KMS-11 (cell line): ENCODE measurements at regions not wholly inside any gene's neighbourhood (a gene's known extent, or its start where the extent isn't known, plus 50 kb on each side); places are given as distances from the start of the nearest gene placed in this dataset.

Experiments
- H2AFZ ChIP-seq: fragments of 200-600 bp; sonication (generic); 2 replicates; pipeline ENCODE4 v1.6.1; 2016; ENCODE audit warnings: antibody characterized with exemption, mixed run types, low read depth
- H3K27ac ChIP-seq: fragments of 200-600 bp; sonication (generic); 2 replicates; pipeline ENCODE4 v1.6.1; 2016; ENCODE audit warnings: mild to moderate bottlenecking, mixed run types
- H3K27me3 ChIP-seq: fragments of 200-600 bp; sonication (generic); 2 replicates; pipeline ENCODE4 v1.6.1; 2017; ENCODE audit warnings: mild to moderate bottlenecking, low read depth, mixed run types, moderate library complexity; ENCODE audit not compliant: insufficient read depth
- H3K36me3 ChIP-seq: fragments of 200-600 bp; sonication (generic); 2 replicates; pipeline ENCODE4 v1.6.1; 2017; ENCODE audit warnings: mild to moderate bottlenecking, mixed run types; ENCODE audit not compliant: insufficient read depth
- H3K4me1 ChIP-seq: fragments of 200-600 bp; sonication (generic); 2 replicates; pipeline ENCODE4 v1.6.1; 2016; ENCODE audit warnings: mild to moderate bottlenecking, low read depth, mixed run types; ENCODE audit not compliant: poor library complexity, severe bottlenecking
- H3K4me2 ChIP-seq: fragments of 200-600 bp; sonication (generic); 2 replicates; pipeline ENCODE4 v1.7.0; 2016; ENCODE audit warnings: mild to moderate bottlenecking, mixed run types
- H3K4me3 ChIP-seq: fragments of 200-600 bp; sonication (generic); IDR thresholded peaks from 2 replicates; pipeline ENCODE4 v1.6.1; 2017; ENCODE audit warnings: low read depth, low read length, mixed read lengths; ENCODE audit not compliant: insufficient read depth
- H3K79me2 ChIP-seq: fragments of 200-600 bp; sonication (generic); 2 replicates; pipeline ENCODE4 v1.6.1; 2016; ENCODE audit warnings: low read depth, mixed run types; ENCODE audit not compliant: insufficient read depth
- H3K9ac ChIP-seq: fragments of 200-600 bp; sonication (generic); 2 replicates; pipeline ENCODE4 v1.6.1; 2016; ENCODE audit warnings: mild to moderate bottlenecking, mixed run types
- H4K20me1 ChIP-seq: fragments of 200-600 bp; sonication (generic); 2 replicates; pipeline ENCODE4 v1.6.1; 2016; ENCODE audit warnings: mild to moderate bottlenecking, mixed run types; ENCODE audit not compliant: insufficient read depth
- TF ChIP-seq, protein P1 (sequence below): fragments of 200-600 bp; sonication (generic); conservative IDR thresholded peaks from 2 replicates; pipeline ENCODE4 v1.6.1; 2017; ENCODE audit warnings: low read depth, mild to moderate bottlenecking, antibody characterized with exemption, low read length, moderate library complexity, mixed read lengths

DNA sequence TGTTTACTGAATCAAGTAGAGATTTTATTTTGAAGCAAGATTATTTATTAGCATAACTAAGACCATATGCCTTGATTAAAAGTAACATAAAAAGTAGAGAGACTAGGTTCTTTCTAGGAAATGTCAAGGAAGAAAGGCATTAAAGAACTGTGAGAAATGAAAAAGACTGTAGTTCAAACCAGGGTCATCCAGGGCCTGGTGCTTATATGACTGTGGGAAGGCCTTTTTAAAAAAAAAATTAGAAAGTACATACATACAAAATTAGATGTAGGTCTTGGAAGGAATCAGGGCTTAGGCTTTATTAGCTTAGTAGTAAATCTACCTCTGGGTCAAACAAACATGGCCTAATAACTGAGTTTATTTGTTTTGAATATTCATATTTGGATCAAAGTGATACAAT, 173.9 kb upstream of the TBL1XR1 start:
- Histone ChIP-seq H3K27ac (no peak overlapping the region), H4K20me1 (no peaks in the 10 kb centered on the region), H3K9ac (no peak overlapping the region), H3K79me2 (no peaks in the 10 kb centered on the region), H3K4me3 (no peak overlapping the region), H3K4me2 (no peak overlapping the region), H3K4me1 (no peaks in the 10 kb centered on the region), H2AFZ (no peak overlapping the region), H3K27me3 (no peaks in the 10 kb centered on the region), H3K36me3 (no peaks in the 10 kb centered on the region)
- TF ChIP-seq, protein P1, sequence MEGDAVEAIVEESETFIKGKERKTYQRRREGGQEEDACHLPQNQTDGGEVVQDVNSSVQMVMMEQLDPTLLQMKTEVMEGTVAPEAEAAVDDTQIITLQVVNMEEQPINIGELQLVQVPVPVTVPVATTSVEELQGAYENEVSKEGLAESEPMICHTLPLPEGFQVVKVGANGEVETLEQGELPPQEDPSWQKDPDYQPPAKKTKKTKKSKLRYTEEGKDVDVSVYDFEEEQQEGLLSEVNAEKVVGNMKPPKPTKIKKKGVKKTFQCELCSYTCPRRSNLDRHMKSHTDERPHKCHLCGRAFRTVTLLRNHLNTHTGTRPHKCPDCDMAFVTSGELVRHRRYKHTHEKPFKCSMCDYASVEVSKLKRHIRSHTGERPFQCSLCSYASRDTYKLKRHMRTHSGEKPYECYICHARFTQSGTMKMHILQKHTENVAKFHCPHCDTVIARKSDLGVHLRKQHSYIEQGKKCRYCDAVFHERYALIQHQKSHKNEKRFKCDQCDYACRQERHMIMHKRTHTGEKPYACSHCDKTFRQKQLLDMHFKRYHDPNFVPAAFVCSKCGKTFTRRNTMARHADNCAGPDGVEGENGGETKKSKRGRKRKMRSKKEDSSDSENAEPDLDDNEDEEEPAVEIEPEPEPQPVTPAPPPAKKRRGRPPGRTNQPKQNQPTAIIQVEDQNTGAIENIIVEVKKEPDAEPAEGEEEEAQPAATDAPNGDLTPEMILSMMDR: no peak

DNA sequence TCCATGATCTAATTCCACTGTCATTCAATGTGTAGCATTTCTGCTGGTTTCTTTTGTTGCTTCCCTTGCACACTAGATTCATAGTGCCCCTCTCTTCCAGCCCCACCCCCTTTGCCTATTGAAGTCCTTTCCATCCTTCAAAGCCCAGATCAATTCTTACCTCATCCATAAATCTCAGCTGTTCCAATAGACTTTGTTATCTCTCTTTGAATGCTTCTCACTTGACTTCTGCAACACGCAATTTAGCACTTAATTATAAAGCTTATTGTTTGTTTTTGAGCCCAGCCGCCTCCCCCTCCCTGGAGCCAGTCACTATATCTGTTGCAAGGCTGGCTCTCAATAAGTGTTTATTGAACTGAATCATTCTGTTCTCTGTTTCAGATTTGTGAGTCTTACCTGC, 174.6 kb upstream of the TBL1XR1 start:
- Histone ChIP-seq H3K36me3 (no peaks in the 10 kb centered on the region), H4K20me1 (no peaks in the 10 kb centered on the region), H3K27ac (no peak overlapping the region), H3K4me1 (no peaks in the 10 kb centered on the region), H2AFZ (no peak overlapping the region), H3K4me3 (no peak overlapping the region), H3K9ac (no peak overlapping the region), H3K79me2 (no peaks in the 10 kb centered on the region), H3K27me3 (no peaks in the 10 kb centered on the region), H3K4me2 (no peak overlapping the region)
- TF ChIP-seq, protein P1: no peak

DNA sequence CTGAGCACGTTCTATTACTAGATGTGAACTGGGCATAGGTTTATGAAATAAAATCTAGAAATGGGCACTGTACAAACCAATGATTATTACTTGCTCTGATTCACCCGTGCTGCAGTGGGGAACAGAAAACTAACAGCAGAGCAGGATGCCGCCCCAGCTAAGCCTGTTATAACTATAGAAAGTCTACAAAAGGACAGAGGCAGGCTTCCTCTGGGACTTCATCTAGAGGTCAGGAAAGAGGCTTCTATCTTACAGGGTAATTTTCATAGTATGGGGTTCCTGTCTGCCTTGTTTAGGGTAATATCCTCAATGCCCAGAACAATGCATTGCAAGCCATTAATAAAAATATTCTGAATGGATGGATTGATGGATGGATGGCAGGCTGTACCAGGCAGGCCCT, 177.0 kb upstream of the TBL1XR1 start:
- Histone ChIP-seq H3K27ac (no peak overlapping the region), H3K36me3 (no peaks in the 10 kb centered on the region), H2AFZ (no peak overlapping the region), H4K20me1 (no peaks in the 10 kb centered on the region), H3K4me2 (no peak overlapping the region), H3K27me3 (no peaks in the 10 kb centered on the region), H3K4me3 (no peak overlapping the region), H3K4me1 (peaks cover 18% of the 10 kb centered on the region), H3K9ac (no peak overlapping the region), H3K79me2 (no peaks in the 10 kb centered on the region)
- TF ChIP-seq, protein P1: no peak

DNA sequence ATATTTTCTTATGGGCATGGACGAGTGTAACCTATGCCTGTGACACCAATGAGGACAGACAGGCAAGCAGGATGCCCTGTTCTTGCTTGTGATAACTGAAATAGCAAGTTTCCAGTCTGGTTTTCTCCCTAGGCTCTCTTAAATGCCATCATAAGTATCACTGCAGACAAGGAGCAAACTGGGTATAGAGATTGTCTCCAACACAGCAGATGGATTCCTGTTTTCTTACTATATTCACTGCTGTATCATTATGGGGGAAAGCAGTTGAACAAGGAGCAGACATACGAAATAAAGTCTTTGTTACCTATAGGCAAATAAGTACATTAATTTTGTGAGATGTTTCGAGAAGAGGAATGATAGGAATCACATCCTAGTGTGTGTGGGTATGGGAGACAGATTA, 178.0 kb upstream of the TBL1XR1 start:
- no peak overlapping the region for H3K27ac ChIP-seq
- H3K4me1 ChIP-seq: peaks cover 18% of the 10 kb centered on the region
- H4K20me1 ChIP-seq: no peaks in the 10 kb centered on the region
- H3K9ac ChIP-seq: no peak overlapping the region
- no peaks in the 10 kb centered on the region for H3K36me3 ChIP-seq
- H2AFZ ChIP-seq: no peak overlapping the region
- TF ChIP-seq, protein P1: no peak
- no peak overlapping the region for H3K4me3 ChIP-seq
- H3K27me3 ChIP-seq: no peaks in the 10 kb centered on the region
- no peak overlapping the region for H3K4me2 ChIP-seq
- no peaks in the 10 kb centered on the region for H3K79me2 ChIP-seq
